GM12878 (cell line): ENCODE measurements at regions not wholly inside any gene's neighbourhood (a gene's known extent, or its start where the extent isn't known, plus 50 kb on each side); places are given as distances from the start of the nearest gene placed in this dataset.

Experiments used
- ATAC-seq: fragments of 200-7000 bp; cut with Tn5 transposase; 3 replicates; pipeline ENCODE4 v1.9.1; 2020; ENCODE audit warnings: mild to moderate bottlenecking, moderate library complexity
- BruUV-seq: library from RNA; stranded (reverse); fragments of 400-500 nt; replicated peaks from 2 replicates; lab custom pipeline; 2021; lab: Mats Ljungman, UMichigan
- CTCF ChIA-PET: fragments of 300-600 bp; sonication (Branson Sonifier 250); formaldehyde crosslinking; extraction: SDS; loops from one replicate; lab custom pipeline; 2021; ENCODE audit warnings: inconsistent platforms; lab: Yijun Ruan, JAX
- POLR2A ChIA-PET: fragments of 350-600 bp; formaldehyde crosslinking; extraction: SDS; loops from one replicate; lab custom pipeline; 2021; ENCODE audit warnings: inconsistent platforms; lab: Charles Lee
- RAD21 ChIA-PET: fragments of 300-600 bp; sonication (Branson Sonifier 250); formaldehyde crosslinking; loops from one replicate; lab custom pipeline; 2023; ENCODE audit warnings: antibody characterized with exemption; ENCODE audit not compliant: unreplicated experiment; lab: Charles Lee
- SMC1A ChIA-PET: fragments of 300-600 bp; sonication (Branson Sonifier 250); formaldehyde crosslinking; loops from one replicate; lab custom pipeline; 2023; ENCODE audit not compliant: unreplicated experiment, uncharacterized antibody; lab: Charles Lee
- DNase-seq: peaks from one replicate; pipeline ENCODE4 v3.0.0-alpha.2; 2011; ENCODE audit warnings: low read depth, low spot score
- FAIRE-seq: peaks from 3 replicates; lab custom pipeline; 2011; peaks lifted over from hg19 to GRCh38; lab: Jason Lieb, UNC
- H2AFZ ChIP-seq: 2 replicates; pipeline ENCODE4 v1.6.0; 2011; ENCODE audit warnings: low read depth, low read length, control low read depth; ENCODE audit not compliant: control insufficient read depth
- H3K27ac ChIP-seq: 2 replicates; pipeline ENCODE4 v1.5.1; 2011; ENCODE audit warnings: control low read depth; ENCODE audit not compliant: control insufficient read depth, insufficient read depth
- H3K27me3 ChIP-seq, 2 experiments: replicated peaks in 1 of 2; 2 replicates each; pipeline versions ENCODE4 v1.6.0 to v1.6.1; 2011; ENCODE audit warnings: low read length in 1 of 2; ENCODE audit not compliant: control insufficient read depth in 2 of 2, insufficient read depth in 2 of 2
- H3K36me3 ChIP-seq, 2 experiments: 2 replicates each; pipeline ENCODE4 v1.5.1; 2011; ENCODE audit warnings: low read length in 1 of 2; ENCODE audit not compliant: control insufficient read depth in 2 of 2, insufficient read depth in 2 of 2
- H3K4me1 ChIP-seq: 2 replicates; pipeline ENCODE4 v1.6.1; 2011; ENCODE audit warnings: mild to moderate bottlenecking, low read length, moderate library complexity, mixed read lengths; ENCODE audit not compliant: control insufficient read depth, insufficient read depth
- H3K4me2 ChIP-seq: 2 replicates; pipeline ENCODE4 v1.6.0; 2011; ENCODE audit warnings: control low read depth; ENCODE audit not compliant: control insufficient read depth, insufficient read depth
- H3K4me3 ChIP-seq: fragments of 200-600 bp; sonication (generic); 2 replicates; pipeline ENCODE4 v1.5.1; 2016
- H3K79me2 ChIP-seq: 2 replicates; pipeline ENCODE4 v1.6.0; 2011; ENCODE audit warnings: low read length; ENCODE audit not compliant: control insufficient read depth, insufficient read depth
- H3K9ac ChIP-seq: 2 replicates; pipeline ENCODE4 v1.8.0; 2011; ENCODE audit warnings: low read length, control low read depth, mixed read lengths; ENCODE audit not compliant: control insufficient read depth, insufficient read depth
- H3K9me3 ChIP-seq: replicated peaks from 3 replicates; pipeline ENCODE4 v1.5.1; 2011; ENCODE audit warnings: mild to moderate bottlenecking, low read length; ENCODE audit not compliant: control insufficient read depth, insufficient read depth
- H4K20me1 ChIP-seq: 2 replicates; pipeline ENCODE4 v1.6.0; 2011; ENCODE audit not compliant: control insufficient read depth, insufficient read depth
- ETV6 ChIP-seq, 2 experiments: fragments of 450-650 bp in 1 of 2; IDR thresholded peaks in 1 of 2; conservative IDR thresholded peaks in 1 of 2; 2 replicates each; pipeline ENCODE4 v1.6.1; 2014; ENCODE audit warnings: antibody characterized with exemption in 1 of 2, borderline replicate concordance in 1 of 2, low read depth in 1 of 2, mild to moderate bottlenecking in 1 of 2, moderate library complexity in 1 of 2
- FOS ChIP-seq: IDR thresholded peaks from 3 replicates; pipeline ENCODE4 v1.6.1; 2011; ENCODE audit warnings: borderline replicate concordance; ENCODE audit not compliant: insufficient read length; ENCODE audit errors: extremely low read depth
- FOXM1 ChIP-seq: IDR thresholded peaks from 2 replicates; pipeline ENCODE4 v1.6.1; 2012; ENCODE audit warnings: low read depth, mild to moderate bottlenecking, inconsistent platforms, low read length, moderate library complexity
- KLF5 ChIP-seq: fragments of 450-650 bp; IDR thresholded peaks from 2 replicates; pipeline ENCODE4 v1.6.1; 2014; ENCODE audit warnings: mild to moderate bottlenecking; ENCODE audit not compliant: partially characterized antibody
- MEF2B ChIP-seq: fragments of 450-650 bp; IDR thresholded peaks from 2 replicates; pipeline ENCODE4 v1.6.1; 2018; ENCODE audit warnings: mild to moderate bottlenecking, moderate library complexity; ENCODE audit not compliant: partially characterized antibody, poor library complexity, severe bottlenecking
- STAT3 ChIP-seq: IDR thresholded peaks from 2 replicates; pipeline ENCODE4 v1.6.1; 2011; ENCODE audit warnings: low read depth, low read length, improper control_type of control experiment
- TBL1XR1 ChIP-seq: IDR thresholded peaks from 2 replicates; pipeline ENCODE4 v1.6.1; 2012; ENCODE audit warnings: low read depth, low read length, improper control_type of control experiment
- TCF3 ChIP-seq: IDR thresholded peaks from 2 replicates; pipeline ENCODE4 v1.6.1; 2012; ENCODE audit warnings: low read depth, mild to moderate bottlenecking, low read length, borderline replicate concordance; ENCODE audit not compliant: insufficient read depth
- ZBED1 ChIP-seq: IDR thresholded peaks from 2 replicates; pipeline ENCODE4 v1.6.1; 2016; ENCODE audit warnings: borderline replicate concordance
- WGBS: methylation state at CpG from one replicate; pipeline ENCODE4 v1.1.6; 2016; ENCODE audit warnings: low lambda C conversion rate; ENCODE audit not compliant: insufficient replicate concordance, insufficient coverage; ENCODE audit errors: missing lambda C conversion rate; 5-methylcytosine and 5-hydroxymethylcytosine counted together
- in situ Hi-C: fragments of 300-500 bp; cut with MboI; formaldehyde crosslinking; loops from 9 replicates; pipeline ENCODE4 v1.14.3; 2018; ENCODE audit warnings: mixed read lengths
- intact Hi-C: fragments of 100-400 bp; cut with micrococcal nuclease; formaldehyde crosslinking; loops from one replicate; pipeline ENCODE4 v1.14.2; 2022; ENCODE audit not compliant: unreplicated experiment
- TF ChIP-seq, protein P1 (sequence below): fragments of 450-650 bp; IDR thresholded peaks from 2 replicates; pipeline ENCODE4 v1.6.1; 2017; ENCODE audit warnings: mild to moderate bottlenecking, low read depth, inconsistent platforms; ENCODE audit not compliant: poor library complexity, severe bottlenecking
- TF ChIP-seq, protein P2 (sequence below): fragments of 450-650 bp; IDR thresholded peaks from 2 replicates; pipeline ENCODE4 v1.6.1; 2017; ENCODE audit warnings: mild to moderate bottlenecking, moderate library complexity

DNA sequence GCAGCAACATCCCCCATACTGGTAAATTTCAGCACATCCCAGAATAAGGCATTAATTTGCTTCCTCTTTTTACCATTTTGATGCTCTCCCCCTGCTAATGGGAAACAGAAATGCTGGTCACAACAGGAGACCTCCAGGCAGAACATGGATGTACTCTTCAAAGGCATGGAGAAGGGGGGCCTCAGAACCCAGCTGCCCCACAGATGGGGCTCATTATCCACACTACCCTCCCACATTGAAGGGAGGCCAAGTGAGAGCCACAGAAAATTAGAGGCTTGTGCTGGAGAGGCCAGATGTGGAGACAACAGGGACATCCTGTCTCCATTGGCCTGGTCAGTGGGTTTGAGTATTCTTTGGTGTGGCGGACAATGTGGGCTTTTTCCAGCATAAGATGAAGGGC lies 150.1 kb upstream of the CDH11 start:
- Histone ChIP-seq H4K20me1 (no peaks in the 10 kb centered on the region), H3K9ac (no peak overlapping the region), H3K4me2 (no peak overlapping the region), H3K4me1 (no peaks in the 10 kb centered on the region), H3K27me3 (no peaks in the 10 kb centered on the region), H2AFZ (no peak overlapping the region), H3K36me3 (no peaks in the 10 kb centered on the region), H3K9me3 (no peaks in the 10 kb centered on the region), H3K27ac (no peak overlapping the region), H3K4me3 (no peak overlapping the region), H3K79me2 (no peaks in the 10 kb centered on the region)
- ChIA-PET RAD21 (no interaction called here), POLR2A (no interaction called here), CTCF (no interaction called here), SMC1A (no interaction called here)
- intact Hi-C loops (no loop called here), in situ Hi-C loops (no loop called here)
- ATAC-seq, result no peak
- no peak for FAIRE-seq
- 8% methylated on average over 1 of the region's 1 CpG for WGBS
- no TSS peak for BruUV-seq
- no peak for TF ChIP-seq MEF2B
- TF ChIP-seq TCF3, result no peak
- TF ChIP-seq FOS, result no peak
- no peak for TF ChIP-seq KLF5
- TF ChIP-seq STAT3, result no peak
- TF ChIP-seq ZBED1, result no peak
- TF ChIP-seq, protein P1, sequence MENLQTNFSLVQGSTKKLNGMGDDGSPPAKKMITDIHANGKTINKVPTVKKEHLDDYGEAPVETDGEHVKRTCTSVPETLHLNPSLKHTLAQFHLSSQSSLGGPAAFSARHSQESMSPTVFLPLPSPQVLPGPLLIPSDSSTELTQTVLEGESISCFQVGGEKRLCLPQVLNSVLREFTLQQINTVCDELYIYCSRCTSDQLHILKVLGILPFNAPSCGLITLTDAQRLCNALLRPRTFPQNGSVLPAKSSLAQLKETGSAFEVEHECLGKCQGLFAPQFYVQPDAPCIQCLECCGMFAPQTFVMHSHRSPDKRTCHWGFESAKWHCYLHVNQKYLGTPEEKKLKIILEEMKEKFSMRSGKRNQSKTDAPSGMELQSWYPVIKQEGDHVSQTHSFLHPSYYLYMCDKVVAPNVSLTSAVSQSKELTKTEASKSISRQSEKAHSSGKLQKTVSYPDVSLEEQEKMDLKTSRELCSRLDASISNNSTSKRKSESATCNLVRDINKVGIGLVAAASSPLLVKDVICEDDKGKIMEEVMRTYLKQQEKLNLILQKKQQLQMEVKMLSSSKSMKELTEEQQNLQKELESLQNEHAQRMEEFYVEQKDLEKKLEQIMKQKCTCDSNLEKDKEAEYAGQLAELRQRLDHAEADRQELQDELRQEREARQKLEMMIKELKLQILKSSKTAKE, result no peak
- no peak for TF ChIP-seq FOXM1
- TF ChIP-seq TBL1XR1, result no peak
- TF ChIP-seq ETV6 (conservative IDR thresholded peaks at IDR 0.05 in 1 of 2, IDR thresholded peaks at IDR 0.05 in 1 of 2; ENCODE audit: borderline replicate concordance in 1 of 2, low read depth in 1 of 2), result no peak
- TF ChIP-seq, protein P2, sequence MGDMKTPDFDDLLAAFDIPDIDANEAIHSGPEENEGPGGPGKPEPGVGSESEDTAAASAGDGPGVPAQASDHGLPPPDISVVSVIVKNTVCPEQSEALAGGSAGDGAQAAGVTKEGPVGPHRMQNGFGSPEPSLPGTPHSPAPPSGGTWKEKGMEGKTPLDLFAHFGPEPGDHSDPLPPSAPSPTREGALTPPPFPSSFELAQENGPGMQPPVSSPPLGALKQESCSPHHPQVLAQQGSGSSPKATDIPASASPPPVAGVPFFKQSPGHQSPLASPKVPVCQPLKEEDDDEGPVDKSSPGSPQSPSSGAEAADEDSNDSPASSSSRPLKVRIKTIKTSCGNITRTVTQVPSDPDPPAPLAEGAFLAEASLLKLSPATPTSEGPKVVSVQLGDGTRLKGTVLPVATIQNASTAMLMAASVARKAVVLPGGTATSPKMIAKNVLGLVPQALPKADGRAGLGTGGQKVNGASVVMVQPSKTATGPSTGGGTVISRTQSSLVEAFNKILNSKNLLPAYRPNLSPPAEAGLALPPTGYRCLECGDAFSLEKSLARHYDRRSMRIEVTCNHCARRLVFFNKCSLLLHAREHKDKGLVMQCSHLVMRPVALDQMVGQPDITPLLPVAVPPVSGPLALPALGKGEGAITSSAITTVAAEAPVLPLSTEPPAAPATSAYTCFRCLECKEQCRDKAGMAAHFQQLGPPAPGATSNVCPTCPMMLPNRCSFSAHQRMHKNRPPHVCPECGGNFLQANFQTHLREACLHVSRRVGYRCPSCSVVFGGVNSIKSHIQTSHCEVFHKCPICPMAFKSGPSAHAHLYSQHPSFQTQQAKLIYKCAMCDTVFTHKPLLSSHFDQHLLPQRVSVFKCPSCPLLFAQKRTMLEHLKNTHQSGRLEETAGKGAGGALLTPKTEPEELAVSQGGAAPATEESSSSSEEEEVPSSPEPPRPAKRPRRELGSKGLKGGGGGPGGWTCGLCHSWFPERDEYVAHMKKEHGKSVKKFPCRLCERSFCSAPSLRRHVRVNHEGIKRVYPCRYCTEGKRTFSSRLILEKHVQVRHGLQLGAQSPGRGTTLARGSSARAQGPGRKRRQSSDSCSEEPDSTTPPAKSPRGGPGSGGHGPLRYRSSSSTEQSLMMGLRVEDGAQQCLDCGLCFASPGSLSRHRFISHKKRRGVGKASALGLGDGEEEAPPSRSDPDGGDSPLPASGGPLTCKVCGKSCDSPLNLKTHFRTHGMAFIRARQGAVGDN, result no peak
- no peak for DNase-seq
